Ecto neural progenitor cell (in vitro differentiated cells): ENCODE measurements at regions not wholly inside any gene's neighbourhood (a gene's known extent, or its start where the extent isn't known, plus 50 kb on each side); places are given as distances from the start of the nearest gene placed in this dataset.
A peak's percentile ranks its signal among the peaks of the same experiment; 100 is the strongest.
"Not testable (repeated sequence)": the region's sequence is repeated elsewhere in the genome, so short reads cannot be mapped to it uniquely, and the experiment has no call there.

Source experiments
- DNase-seq: peaks from one replicate; pipeline ENCODE4 v3.0.0-alpha.2; 2018; ENCODE audit warnings: low spot score

DNA sequence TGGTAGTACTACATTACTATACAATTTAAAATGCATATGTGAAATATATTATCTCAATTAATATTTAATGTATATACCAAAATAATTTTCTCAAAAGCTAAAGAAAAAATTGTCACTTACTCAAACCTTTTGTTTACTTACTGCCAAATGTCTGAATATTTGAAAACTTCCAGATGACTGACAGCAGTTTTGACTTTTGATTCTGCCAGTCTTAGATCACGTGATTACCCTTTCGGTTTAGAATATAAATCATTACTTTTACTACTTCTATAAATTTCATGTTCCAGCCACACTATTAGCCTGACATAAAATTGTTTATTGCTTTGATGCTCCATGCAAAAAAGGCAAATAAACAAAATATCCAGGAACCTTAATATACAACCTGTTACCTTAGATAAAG lies 680.7 kb upstream of the ID4 start:
- no peak for DNase-seq

DNA sequence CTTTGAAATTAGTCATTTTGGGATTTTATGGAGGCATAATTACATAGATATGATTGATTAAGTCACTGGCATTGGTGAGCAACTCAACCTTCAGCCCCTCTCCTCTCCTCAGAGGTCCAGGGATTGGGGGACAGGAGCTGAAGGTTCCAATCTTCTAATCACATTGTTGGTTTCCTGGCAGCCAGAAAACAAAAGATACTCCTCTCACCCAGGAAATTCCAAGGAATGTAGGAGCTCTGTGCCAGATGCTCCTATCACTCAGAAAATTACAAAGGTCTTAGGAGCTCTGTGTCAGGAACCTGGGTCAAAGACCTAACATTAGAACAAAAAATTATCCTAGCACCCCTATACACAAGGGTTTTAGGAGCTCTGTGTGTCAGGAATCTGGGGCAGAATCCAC lies 679.7 kb upstream of the ID4 start:
- DNase-seq, result no peak

DNA sequence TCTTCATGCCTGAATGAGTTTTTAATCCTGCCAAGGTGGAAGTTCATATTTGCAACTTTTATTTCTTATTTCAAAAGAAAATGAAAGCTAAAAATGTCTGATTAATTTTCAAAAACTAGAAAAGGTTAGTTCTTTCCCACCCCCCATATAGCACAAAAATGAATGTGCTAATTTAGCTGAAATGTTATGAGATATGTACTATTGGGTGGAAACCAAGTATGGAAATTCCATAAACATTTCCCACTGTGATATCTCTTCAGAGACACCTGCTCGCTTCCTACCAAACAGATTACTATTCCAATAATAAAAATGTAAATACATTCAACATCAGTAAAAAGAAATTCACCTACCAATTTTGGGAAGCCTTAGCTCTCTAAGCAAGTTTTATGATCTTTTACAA lies 678.6 kb upstream of the ID4 start:
- no peak for DNase-seq

DNA sequence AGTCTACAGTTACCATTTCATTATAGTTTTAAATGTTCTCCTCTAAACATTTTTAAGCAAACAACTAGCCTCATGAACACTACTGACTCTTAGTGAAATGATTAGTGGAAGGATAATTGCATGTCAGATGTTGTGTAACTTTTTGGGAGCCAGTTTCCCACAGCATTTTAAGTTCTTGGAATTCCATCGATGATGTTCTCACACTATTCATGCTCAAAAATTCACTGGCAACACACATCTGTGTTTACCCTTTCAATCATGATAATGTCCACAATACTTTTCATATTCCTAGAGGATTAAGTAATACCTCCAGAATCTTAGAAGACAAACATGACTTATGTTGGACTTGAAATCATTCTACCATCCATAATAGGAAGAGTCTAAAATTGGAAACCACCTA lies 678.1 kb upstream of the ID4 start:
- no peak for DNase-seq

DNA sequence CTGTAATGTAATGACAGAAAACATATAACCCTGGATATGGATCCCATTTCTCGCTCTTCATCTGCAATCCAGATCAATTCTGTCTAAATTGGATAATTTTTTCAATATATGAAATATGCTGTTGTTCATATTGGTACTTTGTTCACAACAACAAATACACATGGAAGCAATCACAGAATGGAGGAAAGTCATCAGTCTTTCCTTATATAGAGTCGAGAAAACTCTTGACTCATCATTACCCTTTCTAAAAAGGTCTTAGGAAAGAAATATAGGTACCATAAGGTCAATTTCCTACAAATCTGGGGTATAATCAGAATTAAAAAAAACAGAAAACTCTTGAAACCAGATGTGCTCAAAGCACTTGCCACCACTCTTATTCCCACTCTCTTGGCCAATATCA lies 677.6 kb upstream of the ID4 start:
- no peak for DNase-seq

DNA sequence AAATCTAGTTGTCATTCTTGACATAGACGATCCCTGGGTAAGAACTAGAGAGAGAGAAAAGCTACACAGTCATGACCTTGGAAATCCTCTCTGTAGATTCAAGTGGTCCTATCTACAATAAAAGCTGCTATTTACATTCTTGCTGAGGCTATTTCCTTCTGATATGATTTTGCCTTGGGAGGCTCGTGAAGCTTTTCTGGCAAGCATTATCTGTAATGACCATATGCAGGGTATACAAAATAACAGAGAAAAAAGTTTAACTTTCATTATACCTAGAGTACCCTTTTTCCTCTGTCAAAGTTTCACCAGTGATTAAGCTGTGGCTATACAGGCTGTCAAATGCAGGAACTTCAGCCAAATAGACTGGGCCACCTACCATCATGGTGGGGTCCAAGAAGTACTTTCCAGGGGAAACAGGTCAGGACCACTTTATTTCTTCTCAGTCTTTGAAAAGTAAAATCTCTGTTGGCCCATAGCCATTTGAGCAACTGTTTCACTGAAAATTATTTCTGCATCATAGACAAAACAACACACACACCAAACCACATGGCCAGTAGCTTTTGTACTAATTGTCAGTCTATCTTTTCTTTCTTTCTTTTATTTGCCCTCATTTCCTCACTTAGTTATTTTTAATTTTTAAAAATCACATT lies 677.0 kb upstream of the ID4 start:
- no peak for DNase-seq

DNA sequence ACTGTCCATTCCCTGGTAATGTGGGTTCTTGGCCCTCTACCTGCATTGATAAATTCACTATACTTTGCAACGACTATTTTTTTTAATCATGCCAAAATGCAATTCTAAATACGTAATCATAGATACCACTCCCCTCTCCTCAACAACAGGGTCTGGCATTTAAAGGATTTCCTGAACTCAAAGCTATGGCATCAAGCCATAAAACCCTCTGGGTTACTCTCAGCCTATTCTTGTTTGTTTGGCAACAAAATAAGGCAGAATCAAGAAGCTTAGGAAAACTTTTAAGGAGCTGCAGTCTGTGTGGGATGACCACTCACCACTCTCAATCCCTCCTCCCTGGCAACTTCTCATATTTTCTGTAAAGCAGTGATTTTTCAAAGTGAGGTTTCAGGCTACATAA lies 669.9 kb upstream of the ID4 start:
- DNase-seq, result no peak

DNA sequence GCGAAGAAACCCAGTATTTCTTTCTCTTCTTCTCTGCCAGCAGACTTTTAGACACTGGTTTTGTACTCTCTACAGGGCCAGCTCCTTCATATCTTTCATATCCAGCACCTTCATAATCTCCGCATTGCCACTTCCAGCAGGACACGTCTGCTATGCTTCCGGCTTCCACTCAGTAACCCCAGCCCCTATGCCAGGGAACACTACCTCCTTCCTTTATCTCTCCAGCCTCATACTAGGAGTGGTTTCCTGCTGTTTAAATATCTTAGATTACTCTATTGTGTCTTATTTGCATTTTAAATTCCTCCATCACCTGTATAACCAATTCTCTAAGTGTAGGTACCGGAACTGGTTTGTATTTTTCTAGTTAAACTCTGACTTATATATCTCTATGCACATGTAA lies 667.8 kb upstream of the ID4 start:
- DNase-seq, result no peak

DNA sequence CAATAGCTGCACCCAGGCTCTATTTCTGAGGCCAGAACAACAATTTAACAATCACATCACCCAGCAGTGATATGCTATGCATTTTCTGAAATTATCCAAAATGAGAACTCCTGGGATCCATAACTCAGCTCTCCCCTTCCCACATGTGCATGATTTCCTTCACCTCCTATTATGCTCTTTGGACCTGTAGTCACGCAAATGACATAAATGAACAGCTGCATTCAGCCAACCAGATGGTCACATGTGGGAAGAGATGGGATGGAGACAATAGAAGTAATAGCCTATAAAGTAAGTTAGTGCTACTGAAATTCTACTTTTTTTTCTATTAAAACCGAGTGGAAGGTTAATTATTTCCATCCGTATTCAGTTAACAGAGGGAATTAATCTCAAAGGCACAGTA lies 662.1 kb upstream of the ID4 start:
- no peak for DNase-seq

DNA sequence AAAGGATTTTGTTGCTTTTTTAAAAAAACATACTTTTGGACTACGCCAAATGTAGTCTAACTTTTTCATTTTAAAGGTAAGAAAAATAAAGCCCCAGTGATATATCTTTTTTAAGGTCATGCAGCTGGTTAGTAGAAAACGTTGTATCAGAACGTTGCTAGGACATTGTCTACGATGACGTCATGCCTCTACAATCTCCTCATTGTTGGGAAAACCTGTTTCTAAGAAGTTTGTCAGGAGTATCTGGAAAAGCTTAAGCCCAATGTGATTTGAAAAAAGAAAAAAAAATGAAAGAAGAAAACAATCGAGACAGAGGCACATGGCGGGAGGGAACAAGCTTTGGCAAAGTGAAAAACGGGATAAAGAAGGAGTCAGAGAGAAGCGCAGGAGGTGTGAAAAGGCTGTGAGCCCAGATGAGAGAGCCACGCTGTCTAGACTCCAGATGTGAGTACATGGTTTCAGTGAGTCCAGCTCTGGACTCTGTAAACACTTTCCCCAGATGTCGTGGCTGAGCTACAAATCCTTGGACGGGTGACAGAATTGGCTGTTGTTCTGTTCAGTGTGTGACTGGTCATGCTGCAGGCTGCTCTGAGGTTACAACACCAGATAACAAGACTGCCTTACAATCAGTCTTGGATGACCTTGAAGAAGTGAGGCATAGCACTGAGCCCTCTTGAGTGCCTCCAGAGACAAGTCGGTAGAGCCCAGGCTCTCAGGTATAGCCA lies 656.7 kb upstream of the ID4 start:
- no peak for DNase-seq

DNA sequence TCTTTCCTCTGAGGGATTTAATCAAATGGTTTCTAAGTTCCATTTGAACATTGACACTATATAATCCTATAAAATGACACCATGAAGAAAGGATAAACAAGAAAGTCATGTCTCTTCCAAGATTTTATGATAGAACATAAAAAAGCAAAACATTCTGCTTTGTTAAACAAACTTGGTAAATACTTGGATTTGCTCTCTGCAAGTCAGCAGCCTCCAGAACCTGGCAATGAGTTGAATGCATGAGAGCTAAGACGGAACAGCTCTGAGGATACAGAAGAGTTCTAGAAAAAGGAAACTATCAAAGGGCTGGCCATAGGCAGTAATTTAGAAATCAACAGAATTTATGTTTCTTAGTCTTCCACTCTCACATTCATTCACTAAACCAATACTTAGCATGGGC lies 656.0 kb upstream of the ID4 start:
- no peak for DNase-seq

DNA sequence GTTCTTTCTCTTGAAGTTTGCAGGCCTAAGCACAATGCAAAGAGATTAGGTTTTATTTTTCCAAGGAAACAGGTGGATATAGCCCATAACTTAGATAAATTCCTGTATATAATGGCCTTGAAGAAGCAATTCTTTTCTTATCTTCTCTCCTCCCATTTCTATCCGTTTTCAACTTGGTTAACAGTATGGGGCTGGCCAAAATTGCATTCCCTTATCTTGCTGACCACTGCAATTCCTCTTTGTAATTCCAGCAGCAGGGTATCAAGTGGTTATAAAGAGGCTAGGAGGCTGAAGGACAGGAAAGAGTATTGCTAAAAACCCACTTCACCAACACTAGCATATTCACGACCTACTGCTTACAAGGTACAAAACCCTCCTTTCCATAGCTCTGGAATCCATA lies 643.5 kb upstream of the ID4 start:
- DNase-seq, result no peak

DNA sequence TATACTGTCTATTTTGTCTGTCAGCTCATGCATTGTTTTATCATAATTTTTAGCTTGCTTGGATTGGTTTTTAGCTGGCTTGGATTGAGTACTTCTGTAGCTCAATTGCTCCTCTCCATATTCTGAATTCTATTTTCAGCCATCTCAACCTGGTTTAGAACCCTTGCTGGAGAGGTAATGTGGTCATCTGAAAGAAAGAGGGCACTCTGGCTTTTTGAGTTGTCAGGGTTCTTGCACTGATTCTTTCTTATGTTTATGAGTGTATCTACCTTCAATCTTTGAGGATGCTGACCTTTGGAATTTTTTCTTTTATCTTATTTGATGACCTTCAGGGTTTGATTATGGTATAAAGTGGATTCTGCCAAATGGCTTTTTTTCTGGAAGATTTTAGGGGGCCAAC lies 632.7 kb upstream of the ID4 start:
- DNase-seq, result no peak

DNA sequence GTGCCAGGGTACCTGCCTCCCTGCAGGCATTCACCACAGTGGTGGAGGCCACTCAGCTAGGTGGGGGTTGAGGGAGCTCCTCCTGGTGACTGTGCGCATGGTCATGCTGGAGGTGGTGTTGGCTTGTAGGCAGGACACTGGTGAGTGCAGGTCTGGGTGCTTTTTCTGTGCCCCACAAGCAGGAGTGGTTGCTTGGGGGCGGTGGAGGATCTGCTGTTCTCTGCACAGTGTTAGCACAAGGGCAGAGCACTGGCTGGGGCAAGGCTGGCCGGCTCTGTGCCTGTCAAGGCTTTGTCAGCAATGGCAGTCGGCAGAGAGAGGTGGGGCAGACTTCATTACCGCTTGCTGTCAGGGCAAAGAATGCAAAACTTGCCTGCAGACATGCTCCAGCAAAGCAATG lies 632.1 kb upstream of the ID4 start:
- no peak for DNase-seq

DNA sequence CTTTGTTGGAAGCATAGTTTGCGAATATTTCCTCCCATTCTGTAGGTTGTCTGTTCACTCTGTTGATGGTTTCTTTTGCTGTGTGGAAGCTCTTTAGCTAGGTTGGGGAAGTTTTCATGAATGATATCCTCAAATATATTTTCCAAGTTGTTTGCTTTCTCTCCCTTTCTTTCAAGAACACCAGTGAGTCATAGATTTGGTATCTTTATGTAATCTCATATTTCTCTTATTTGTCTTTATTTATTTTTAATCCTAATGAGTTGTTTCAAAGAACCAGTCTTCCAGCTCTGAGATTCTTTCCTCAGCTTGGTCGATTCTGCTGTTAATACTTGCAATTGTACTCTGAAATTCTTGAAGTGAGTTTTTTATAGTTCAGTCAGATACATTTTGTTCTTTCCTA lies 628.0 kb upstream of the ID4 start:
- no peak for DNase-seq

DNA sequence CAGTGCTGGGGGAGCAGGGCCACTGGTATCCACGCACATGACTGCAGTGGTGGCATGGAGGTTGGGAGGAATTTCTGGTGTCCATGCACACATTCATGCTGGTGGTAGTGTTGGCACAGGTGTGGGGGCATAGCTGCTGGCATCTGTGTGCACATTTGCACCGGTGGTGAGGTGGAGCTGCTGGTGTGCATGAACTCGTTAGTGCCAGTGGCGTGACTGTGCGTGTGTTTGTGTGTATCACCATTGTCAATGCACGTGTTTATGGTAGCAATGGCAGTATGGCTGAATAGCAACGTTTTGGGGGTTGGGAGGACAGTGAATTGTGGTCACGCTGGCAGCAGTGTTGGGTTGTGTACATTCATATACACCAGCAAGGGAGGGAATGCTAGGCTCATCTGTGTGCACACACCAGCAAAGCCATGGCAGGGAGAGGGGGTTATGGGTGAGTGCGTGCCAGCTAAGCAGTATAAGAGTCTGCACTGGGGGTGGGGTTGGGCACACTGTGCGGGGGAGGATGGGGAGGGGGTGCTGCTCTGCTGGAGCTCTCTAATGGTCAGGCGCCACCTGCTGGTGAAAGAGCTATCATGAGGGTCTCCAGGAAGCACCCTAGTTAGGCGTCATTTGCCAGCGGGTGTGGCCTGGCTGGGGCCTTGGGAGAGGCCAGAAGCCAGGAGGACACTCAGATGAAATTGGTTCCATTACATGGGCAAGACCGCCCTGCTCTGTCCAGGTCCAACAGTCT lies 626.1 kb upstream of the ID4 start:
- peak; percentile 55 for DNase-seq

DNA sequence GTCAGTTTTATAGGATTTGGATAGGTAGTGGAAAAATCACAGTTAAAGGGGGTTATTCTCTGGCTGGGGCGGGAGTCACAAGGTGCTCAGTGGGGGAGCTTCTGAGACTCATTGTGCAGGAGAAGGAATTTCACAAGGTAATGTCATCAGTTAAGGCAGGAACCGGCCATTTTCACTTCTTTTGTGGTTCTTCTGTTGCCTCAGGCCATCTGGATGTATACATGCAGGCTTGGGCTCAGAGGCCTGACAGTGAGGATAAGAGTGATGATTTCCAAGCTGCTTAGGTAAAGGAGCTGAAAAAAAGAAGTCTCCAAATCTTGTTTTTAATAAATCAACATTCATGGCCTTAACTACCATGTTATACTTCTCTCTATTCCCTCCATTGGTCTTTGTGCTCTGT lies 622.9 kb upstream of the ID4 start:
- no peak for DNase-seq

DNA sequence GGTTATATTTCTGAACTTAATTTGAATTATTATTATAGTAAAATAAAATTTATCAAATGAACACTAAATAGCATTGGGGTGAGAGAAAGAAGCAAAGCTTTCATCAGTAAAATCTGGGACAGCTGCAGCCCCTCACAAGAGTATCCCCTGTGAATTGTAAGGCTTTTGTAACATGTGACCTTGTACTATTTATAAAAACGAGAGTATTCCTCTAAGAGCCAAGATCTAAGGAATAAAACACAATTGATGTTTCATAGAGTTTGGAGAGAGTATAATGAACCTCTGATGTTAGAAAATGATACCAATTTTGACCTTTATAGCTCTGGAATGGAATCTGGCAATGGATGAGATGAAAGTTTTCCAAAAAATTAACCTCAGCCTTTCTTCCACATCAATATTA lies 617.2 kb upstream of the ID4 start:
- no peak for DNase-seq

DNA sequence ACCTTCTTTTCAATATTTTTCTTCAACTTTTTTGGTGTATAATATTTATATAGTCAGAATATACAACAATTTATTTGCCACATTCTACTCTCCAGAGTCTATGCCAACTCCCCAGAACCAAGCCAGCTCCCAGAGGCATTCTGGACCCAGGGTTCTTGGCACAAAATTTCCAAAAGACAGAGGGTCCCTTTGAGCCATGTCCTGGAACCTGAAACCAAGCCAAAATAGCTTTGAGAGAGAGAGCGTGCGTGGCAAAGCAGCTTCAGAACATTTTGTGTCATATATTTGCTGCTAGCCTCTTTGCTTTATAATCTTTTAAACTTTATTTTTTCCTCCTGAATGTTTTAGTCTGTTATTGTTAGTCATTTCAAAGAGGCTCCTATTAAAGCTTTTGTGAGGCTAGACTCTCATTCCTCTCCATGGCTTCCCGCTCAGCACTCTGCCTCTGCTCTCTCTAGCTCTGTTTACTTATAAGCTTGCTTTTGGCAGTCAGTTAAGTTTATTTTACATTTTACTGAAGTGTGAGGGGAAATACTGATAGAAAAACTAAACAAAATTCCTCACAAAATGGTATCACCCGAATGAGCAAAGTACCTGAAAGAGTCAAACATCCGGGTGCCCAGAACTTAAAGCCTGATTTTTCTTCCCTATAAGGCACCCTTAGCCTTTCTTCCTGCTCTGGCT lies 605.1 kb upstream of the ID4 start:
- DNase-seq, result no peak

DNA sequence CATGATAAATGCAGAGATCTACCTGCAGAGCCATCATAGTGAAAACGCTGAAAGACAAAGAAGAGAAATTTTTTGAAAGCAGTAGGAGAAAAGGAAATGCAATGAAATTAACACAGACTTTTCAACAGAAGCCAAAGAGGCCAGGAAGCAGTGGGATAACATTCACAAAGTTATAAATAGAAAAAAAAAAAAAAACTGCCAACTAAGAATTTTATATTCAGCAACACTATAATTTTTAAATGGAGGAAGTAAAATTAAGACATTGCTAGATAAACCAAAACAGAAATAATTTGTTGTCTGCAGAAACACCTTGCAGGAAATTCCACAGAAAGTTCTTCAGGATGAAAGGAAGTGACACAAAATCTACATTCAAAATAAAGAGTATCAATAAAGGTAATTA lies 591.5 kb upstream of the ID4 start:
- DNase-seq, result no peak

DNA sequence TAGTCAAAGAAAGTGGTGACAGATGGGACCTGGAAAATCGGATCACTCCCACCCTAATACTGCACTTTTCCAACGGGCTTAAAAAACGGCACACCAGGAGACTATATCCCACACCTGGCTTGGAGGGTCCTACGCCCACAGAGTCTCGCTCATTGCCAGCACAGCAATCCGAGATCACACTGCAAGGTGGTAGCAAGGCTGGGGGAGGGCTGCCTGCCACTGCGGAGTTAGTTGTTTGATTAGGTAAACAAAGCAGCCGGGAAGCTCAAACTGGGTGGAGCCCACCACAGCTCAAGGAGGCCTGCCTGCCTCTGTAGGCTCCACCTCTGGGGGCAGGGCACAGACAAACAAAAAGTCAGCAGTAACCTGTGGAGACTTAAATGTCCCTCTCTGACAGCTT lies 590.0 kb upstream of the ID4 start:
- not testable (repeated sequence) for DNase-seq

DNA sequence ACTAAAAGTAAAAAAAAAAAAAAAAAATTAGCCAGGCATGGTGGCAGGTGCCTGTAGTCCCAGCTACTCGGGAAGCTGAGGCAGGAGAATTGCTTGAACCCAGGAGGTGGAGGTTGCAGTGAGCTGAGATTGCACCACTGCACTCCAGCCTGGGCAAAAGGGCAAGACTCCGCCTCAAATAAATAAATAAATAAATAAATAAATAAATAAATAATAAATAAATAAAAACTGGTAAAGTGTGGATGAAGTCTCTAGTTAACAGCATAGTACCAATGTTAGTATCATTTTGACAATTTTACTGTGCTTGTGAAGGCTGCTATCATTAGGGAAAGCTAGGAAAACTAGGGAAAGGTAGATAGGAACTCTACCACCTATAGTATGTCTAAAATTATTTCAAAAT lies 581.0 kb upstream of the ID4 start:
- not testable (repeated sequence) for DNase-seq

DNA sequence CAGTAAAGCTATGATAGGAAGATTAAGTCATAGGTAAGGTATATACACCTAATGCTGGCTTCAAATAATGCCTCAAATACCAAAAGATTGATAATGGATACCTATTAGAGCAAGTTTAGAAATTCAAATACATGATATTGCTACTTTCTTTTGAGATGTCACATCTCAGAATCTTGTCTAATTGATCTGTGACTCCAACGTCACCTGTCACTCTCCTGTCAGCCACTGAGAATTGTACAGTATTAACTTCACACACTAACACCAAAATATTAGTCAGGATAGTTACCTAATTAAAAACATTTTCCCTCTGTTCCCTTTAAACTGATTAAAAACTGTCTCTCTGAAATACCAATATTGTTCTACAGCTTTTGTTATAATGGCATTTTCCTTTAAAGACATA lies 575.5 kb upstream of the ID4 start:
- no peak for DNase-seq
